ENCODE measurements at regions not wholly inside any gene's neighbourhood (a gene's known extent, or its start where the extent isn't known, plus 50 kb on each side); places are given as distances from the start of the nearest gene placed in this dataset.

GRCh38 chr2:156116113-156116512 lies 216.4 kb downstream of the NR4A2 start:
- no peak overlapping the region for H3K4me3 ChIP-seq
- no peaks in the 10 kb centered on the region for H3K27me3 ChIP-seq
- no peak for DNase-seq
- no peaks in the 10 kb centered on the region for H3K9me3 ChIP-seq
- H3K4me1 ChIP-seq, result no peaks in the 10 kb centered on the region
- H3K36me3 ChIP-seq, result no peaks in the 10 kb centered on the region
- no peak overlapping the region for H3K27ac ChIP-seq
- no peak for TF ChIP-seq CTCF (IDR thresholded peaks at IDR 0.05)
- intact Hi-C loops (cut with DNase I; ENCODE audit: low total_unique reads), result no loop called here

GRCh38 chr2:156115338-156115737 lies 217.2 kb downstream of the NR4A2 start:
- Histone ChIP-seq H3K4me1 (no peaks in the 10 kb centered on the region), H3K9me3 (no peaks in the 10 kb centered on the region), H3K27ac (no peak overlapping the region), H3K36me3 (no peaks in the 10 kb centered on the region), H3K4me3 (no peak overlapping the region), H3K27me3 (no peaks in the 10 kb centered on the region)
- TF ChIP-seq CTCF (IDR thresholded peaks at IDR 0.05), result no peak
- intact Hi-C loops (cut with DNase I; ENCODE audit: low total_unique reads), result no loop called here
- no peak for DNase-seq

- no peaks in the 10 kb centered on the region for H3K36me3 ChIP-seq
- intact Hi-C loops (cut with DNase I; ENCODE audit: low total_unique reads), result no loop called here
- DNase-seq, result no peak
- H3K9me3 ChIP-seq, result no peaks in the 10 kb centered on the region
- no peak overlapping the region for H3K27ac ChIP-seq
- H3K4me3 ChIP-seq, result no peak overlapping the region
- no peaks in the 10 kb centered on the region for H3K27me3 ChIP-seq
- no peaks in the 10 kb centered on the region for H3K4me1 ChIP-seq
- no peak for TF ChIP-seq CTCF (IDR thresholded peaks at IDR 0.05)
These were observed 220.2 kb downstream of the NR4A2 start for GRCh38 chr2:156112323-156112722.

GRCh38 chr2:156110890-156111289 lies 221.6 kb downstream of the NR4A2 start:
- Histone ChIP-seq H3K36me3 (no peaks in the 10 kb centered on the region), H3K9me3 (no peaks in the 10 kb centered on the region), H3K27me3 (no peaks in the 10 kb centered on the region), H3K4me3 (no peak overlapping the region), H3K27ac (no peak overlapping the region), H3K4me1 (no peaks in the 10 kb centered on the region)
- no peak for DNase-seq
- intact Hi-C loops (cut with DNase I; ENCODE audit: low total_unique reads), result no loop called here
- TF ChIP-seq CTCF (IDR thresholded peaks at IDR 0.05), result no peak

- H3K4me1 ChIP-seq, result no peaks in the 10 kb centered on the region
- no peak overlapping the region for H3K27ac ChIP-seq
- H3K27me3 ChIP-seq, result no peaks in the 10 kb centered on the region
- intact Hi-C loops (cut with DNase I; ENCODE audit: low total_unique reads), result no loop called here
- H3K9me3 ChIP-seq, result no peaks in the 10 kb centered on the region
- TF ChIP-seq CTCF (IDR thresholded peaks at IDR 0.05), result no peak
- no peaks in the 10 kb centered on the region for H3K36me3 ChIP-seq
- no peak for DNase-seq
- H3K4me3 ChIP-seq, result no peak overlapping the region
These were observed 233.1 kb downstream of the NR4A2 start for GRCh38 chr2:156099382-156099781.

GRCh38 chr2:156098506-156098905 lies 234.0 kb downstream of the NR4A2 start:
- intact Hi-C loops (cut with DNase I; ENCODE audit: low total_unique reads), result no loop called here
- no peak for TF ChIP-seq CTCF (IDR thresholded peaks at IDR 0.05)
- H3K4me1 ChIP-seq, result no peaks in the 10 kb centered on the region
- no peak overlapping the region for H3K4me3 ChIP-seq
- no peaks in the 10 kb centered on the region for H3K36me3 ChIP-seq
- H3K27me3 ChIP-seq, result no peaks in the 10 kb centered on the region
- H3K9me3 ChIP-seq, result no peaks in the 10 kb centered on the region
- H3K27ac ChIP-seq, result no peak overlapping the region
- no peak for DNase-seq
